ENCODE measurements at regions not wholly inside any gene's neighbourhood (a gene's known extent, or its start where the extent isn't known, plus 50 kb on each side); places are given as distances from the start of the nearest gene placed in this dataset.

- Histone ChIP-seq H3K9ac (ENCODE audit: low read depth in 1 of 2, low read length in 2 of 2) (peak overlapping the region in 1 of 2 donors; percentile 21), H3K9me3 (ENCODE audit: control insufficient read depth in 4 of 4, low read length in 3 of 4) (no peaks in the 10 kb centered on the region), H3K4me3 (ENCODE audit: low read depth in 1 of 3, low read length in 3 of 3) (no peak overlapping the region), H3K27me3 (ENCODE audit: control insufficient read depth in 4 of 4, insufficient read depth in 4 of 4, low read length in 3 of 4) (no peaks in the 10 kb centered on the region), H3K4me1 (ENCODE audit: control insufficient read depth in 4 of 4, insufficient read depth in 4 of 4, low read length in 3 of 4) (peaks cover 5 to 29% (median 16%) of the 10 kb centered on the region in 4 donors), H3K27ac (ENCODE audit: low read depth in 1 of 2, low read length in 2 of 2) (peak overlapping the region in 1 of 2 donors; percentile 82), H3K36me3 (ENCODE audit: control insufficient read depth in 4 of 4, insufficient read depth in 3 of 4, low read depth in 1 of 4, low read length in 3 of 4) (no peaks in the 10 kb centered on the region)
- WGBS, result 62% methylated on average over 6 of the region's 6 CpGs
- no peak for DNase-seq (ENCODE audit: low spot score)
- no peak for TF ChIP-seq REST (IDR thresholded peaks at IDR 0.05)
- no peak for TF ChIP-seq CTCF (IDR thresholded peaks at IDR 0.05; ENCODE audit: low read depth, low read length, missing input control)
- TF ChIP-seq SP1 (IDR thresholded peaks at IDR 0.05), result no peak
- no peak for TF ChIP-seq HNF4A (conservative IDR thresholded peaks at IDR 0.05)
- TF ChIP-seq YY1 (IDR thresholded peaks at IDR 0.05), result no peak
- TF ChIP-seq MAX (IDR thresholded peaks at IDR 0.05), result no peak
- no peak for TF ChIP-seq NR2F2 (IDR thresholded peaks at IDR 0.05)
Measured at GRCh38 chr12:14256121-14256520, 109.4 kb upstream of the ATF7IP start.

GRCh38 chr12:14256555-14257169 is 108.8 kb upstream of the ATF7IP start:
- H3K4me1 ChIP-seq (ENCODE audit: control insufficient read depth in 4 of 4, insufficient read depth in 4 of 4, low read length in 3 of 4), result peaks cover 5 to 30% (median 16%) of the 10 kb centered on the region in 4 donors
- TF ChIP-seq JUND (IDR thresholded peaks at IDR 0.05) (no peak), MAX (IDR thresholded peaks at IDR 0.05) (peak; percentile 27), GABPA (IDR thresholded peaks at IDR 0.05 in 1 of 2, conservative IDR thresholded peaks at IDR 0.05 in 1 of 2) (no peak), REST (IDR thresholded peaks at IDR 0.05) (no peak), CTCF (IDR thresholded peaks at IDR 0.05; ENCODE audit: low read depth, low read length, missing input control) (peak; percentile 80), SP1 (IDR thresholded peaks at IDR 0.05) (no peak), RAD21 (IDR thresholded peaks at IDR 0.05) (peak; percentile 88 to 91), FOXA1 (IDR thresholded peaks at IDR 0.05) (no peak)
- no peaks in the 10 kb centered on the region for H3K27me3 ChIP-seq (ENCODE audit: control insufficient read depth in 4 of 4, insufficient read depth in 4 of 4, low read length in 3 of 4)
- peak overlapping the region; percentile 82 for H3K27ac ChIP-seq (ENCODE audit: low read depth in 1 of 2, low read length in 2 of 2)
- WGBS, result 43% methylated on average over 15 of the region's 15 CpGs
- H3K9ac ChIP-seq (ENCODE audit: low read depth in 1 of 2, low read length in 2 of 2), result peak overlapping the region in 1 of 2 donors; percentile 96
- H3K4me3 ChIP-seq (ENCODE audit: low read depth in 1 of 3, low read length in 3 of 3), result peak overlapping the region in 1 of 3 donors; percentile 3
- DNase-seq (ENCODE audit: low spot score), result peak; percentile 62
- H3K9me3 ChIP-seq (ENCODE audit: control insufficient read depth in 4 of 4, low read length in 3 of 4), result no peaks in the 10 kb centered on the region
- H3K36me3 ChIP-seq (ENCODE audit: control insufficient read depth in 4 of 4, insufficient read depth in 3 of 4, low read depth in 1 of 4, low read length in 3 of 4), result no peaks in the 10 kb centered on the region

Data from liver (tissue), 8 donors.